ENCODE measurements at regions not wholly inside any gene's neighbourhood (a gene's known extent, or its start where the extent isn't known, plus 50 kb on each side); places are given as distances from the start of the nearest gene placed in this dataset.

DNA sequence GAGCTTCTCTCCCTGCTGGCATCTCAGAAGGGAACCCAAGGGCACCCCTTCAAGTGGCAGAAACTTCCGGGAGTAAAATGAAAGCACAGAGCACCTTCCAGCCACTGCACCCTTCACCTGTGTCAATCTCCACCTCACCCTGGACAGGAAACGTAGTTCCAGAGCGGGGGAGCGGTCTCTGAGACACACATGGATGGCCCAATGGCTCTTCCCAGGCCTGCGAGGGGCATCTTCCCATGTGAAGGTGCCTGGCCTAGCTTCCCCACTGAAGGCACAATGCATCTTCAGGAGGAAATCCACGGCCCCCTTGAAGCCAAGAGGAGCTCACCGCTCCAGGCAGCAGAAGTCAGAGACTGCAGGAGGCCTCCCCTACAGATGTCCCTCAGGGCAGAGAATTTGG lies 234.2 kb downstream of the BRD1 start:
- WGBS, 5 donors, result 91 to 98% (median 95%) methylated on average over 7 of the region's 7 CpGs
- Histone ChIP-seq H3K27me3 (replicated peaks in 1 of 7) (no peaks in the 10 kb centered on the region), H3K27ac (no peak overlapping the region), H3K4me3 (no peak overlapping the region), H3K4me1 (peaks cover 0 to 4% (median 0%) of the 10 kb centered on the region in 6 donors), H3K36me3 (peaks cover 0 to 69% (median 2%) of the 10 kb centered on the region in 6 donors), H3K9me3 (no peaks in the 10 kb centered on the region)
- intact Hi-C loops (cut with DNase I; ENCODE audit: low total_unique reads), result no loop called here
- DNase-seq, result no peak
- TF ChIP-seq POLR2A (IDR thresholded peaks at IDR 0.05), result no peak
- no peak for TF ChIP-seq POLR2AphosphoS5 (IDR thresholded peaks at IDR 0.05)
- TF ChIP-seq, protein P1, sequence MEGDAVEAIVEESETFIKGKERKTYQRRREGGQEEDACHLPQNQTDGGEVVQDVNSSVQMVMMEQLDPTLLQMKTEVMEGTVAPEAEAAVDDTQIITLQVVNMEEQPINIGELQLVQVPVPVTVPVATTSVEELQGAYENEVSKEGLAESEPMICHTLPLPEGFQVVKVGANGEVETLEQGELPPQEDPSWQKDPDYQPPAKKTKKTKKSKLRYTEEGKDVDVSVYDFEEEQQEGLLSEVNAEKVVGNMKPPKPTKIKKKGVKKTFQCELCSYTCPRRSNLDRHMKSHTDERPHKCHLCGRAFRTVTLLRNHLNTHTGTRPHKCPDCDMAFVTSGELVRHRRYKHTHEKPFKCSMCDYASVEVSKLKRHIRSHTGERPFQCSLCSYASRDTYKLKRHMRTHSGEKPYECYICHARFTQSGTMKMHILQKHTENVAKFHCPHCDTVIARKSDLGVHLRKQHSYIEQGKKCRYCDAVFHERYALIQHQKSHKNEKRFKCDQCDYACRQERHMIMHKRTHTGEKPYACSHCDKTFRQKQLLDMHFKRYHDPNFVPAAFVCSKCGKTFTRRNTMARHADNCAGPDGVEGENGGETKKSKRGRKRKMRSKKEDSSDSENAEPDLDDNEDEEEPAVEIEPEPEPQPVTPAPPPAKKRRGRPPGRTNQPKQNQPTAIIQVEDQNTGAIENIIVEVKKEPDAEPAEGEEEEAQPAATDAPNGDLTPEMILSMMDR (IDR thresholded peaks at IDR 0.05 in 8 of 11, conservative IDR thresholded peaks at IDR 0.05 in 3 of 11), result no peak

DNA sequence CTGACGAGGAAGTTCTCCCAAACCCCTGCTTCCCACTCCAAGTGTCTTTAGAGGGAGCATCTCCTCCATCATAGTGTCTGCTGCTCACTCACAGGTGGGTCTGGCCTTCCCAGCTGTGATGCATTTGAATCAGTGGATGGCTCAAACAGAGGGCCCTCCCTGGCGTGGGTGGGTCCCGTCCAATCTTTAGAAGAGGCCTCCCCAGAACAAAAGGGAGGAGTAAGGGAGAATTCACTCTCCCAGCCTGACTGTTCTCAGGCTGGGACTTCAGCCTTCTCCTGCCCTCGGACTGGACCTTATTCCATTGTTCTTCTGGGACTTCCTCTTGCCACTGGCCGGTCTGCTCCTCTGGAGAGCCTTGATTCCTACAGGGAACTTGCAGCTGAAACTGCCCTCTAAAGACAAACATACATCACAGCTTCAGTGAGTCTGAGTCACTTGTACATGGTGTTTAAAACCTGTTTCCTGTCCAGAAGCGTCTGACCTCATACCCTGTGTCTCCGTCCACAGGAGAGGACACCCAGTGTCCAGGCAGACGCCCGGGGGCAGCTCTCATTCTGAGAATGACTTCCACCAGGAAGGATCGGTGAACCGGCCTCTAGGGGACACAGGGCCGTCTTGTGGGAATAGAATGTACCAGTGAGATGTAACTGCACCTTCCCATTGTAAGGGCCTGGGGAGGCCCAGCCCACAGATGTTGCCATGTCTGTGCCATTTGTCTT lies 234.7 kb downstream of the BRD1 start:
- no peaks in the 10 kb centered on the region for H3K27me3 ChIP-seq (replicated peaks in 1 of 7)
- peaks cover 0 to 63% (median 2%) of the 10 kb centered on the region in 6 donors for H3K36me3 ChIP-seq
- 71 to 83% (median 75%) methylated on average over 11 to 12 of the region's 12 CpGs for WGBS, 5 donors
- intact Hi-C loops (cut with DNase I; ENCODE audit: low total_unique reads), result no loop called here
- TF ChIP-seq POLR2A (IDR thresholded peaks at IDR 0.05) (no peak), POLR2AphosphoS5 (IDR thresholded peaks at IDR 0.05) (no peak)
- TF ChIP-seq, protein P1 (IDR thresholded peaks at IDR 0.05 in 8 of 11, conservative IDR thresholded peaks at IDR 0.05 in 3 of 11), result no peak
- no peaks in the 10 kb centered on the region for H3K9me3 ChIP-seq
- no peak overlapping the region for H3K27ac ChIP-seq
- no peak for DNase-seq
- peaks cover 0 to 4% (median 0%) of the 10 kb centered on the region in 6 donors for H3K4me1 ChIP-seq
- H3K4me3 ChIP-seq, result no peak overlapping the region

DNA sequence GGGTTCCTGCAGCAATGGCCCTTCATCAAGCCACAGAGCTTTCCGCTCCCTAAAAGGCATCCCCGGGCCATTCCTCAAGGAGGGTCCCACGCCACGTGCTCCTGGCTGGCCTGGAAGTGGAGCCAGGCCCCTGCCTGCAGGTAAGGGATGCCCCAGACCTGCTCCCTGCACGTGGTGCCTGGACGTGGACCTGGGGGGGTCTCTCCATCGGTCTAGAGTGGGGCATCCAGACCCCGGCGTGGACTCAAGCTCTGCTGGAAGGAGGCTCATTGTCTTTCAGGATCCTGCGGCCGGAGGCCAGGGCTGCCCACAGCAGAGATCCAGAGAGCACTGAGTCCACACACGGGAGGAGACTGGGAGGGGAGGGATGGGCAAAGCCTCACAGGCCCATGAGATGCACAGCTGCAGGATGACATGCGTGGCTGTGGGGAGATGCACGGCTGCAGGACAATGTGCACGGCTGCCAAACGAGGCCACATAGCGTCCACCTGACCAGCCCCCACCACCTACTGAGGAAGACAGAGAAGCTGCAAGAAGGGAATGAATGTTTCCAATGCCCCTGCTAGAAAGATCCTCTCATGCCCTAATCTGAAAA lies 236.7 kb downstream of the BRD1 start:
- Histone ChIP-seq H3K4me3 (no peak overlapping the region), H3K27ac (no peak overlapping the region), H3K4me1 (peaks cover 0 to 4% (median 0%) of the 10 kb centered on the region in 6 donors), H3K27me3 (replicated peaks in 1 of 7) (no peaks in the 10 kb centered on the region), H3K9me3 (no peaks in the 10 kb centered on the region), H3K36me3 (peaks cover 0 to 59% (median 6%) of the 10 kb centered on the region in 6 donors)
- intact Hi-C loops (cut with DNase I; ENCODE audit: low total_unique reads), result no loop called here
- no peak for DNase-seq
- WGBS, 5 donors, result 87 to 91% (median 88%) methylated on average over 14 to 17 of the region's 17 CpGs
- TF ChIP-seq, protein P1 (IDR thresholded peaks at IDR 0.05 in 8 of 11, conservative IDR thresholded peaks at IDR 0.05 in 3 of 11), result no peak
- TF ChIP-seq POLR2AphosphoS5 (IDR thresholded peaks at IDR 0.05) (no peak), POLR2A (IDR thresholded peaks at IDR 0.05) (no peak)

DNA sequence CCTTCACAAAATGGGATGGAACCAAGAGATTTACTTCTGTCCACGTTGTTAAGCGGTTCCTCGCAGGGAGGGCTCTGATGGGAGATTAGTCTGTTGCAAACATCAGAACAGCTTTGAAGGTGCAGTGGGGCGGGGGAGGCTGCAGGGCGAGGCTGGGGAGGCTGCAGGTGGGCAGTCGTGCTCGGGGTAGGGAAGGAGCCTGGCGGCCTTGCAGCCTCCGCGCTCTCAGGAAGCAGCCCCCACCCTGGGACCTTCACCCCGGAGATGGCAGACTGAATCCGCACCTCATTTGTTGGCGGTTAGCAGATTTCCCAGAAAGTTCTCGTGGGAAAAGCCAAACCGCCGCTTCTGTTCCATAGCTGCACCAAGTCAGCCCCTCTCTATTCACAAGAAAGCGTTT lies 237.3 kb downstream of the BRD1 start:
- TF ChIP-seq POLR2AphosphoS5 (IDR thresholded peaks at IDR 0.05) (no peak), POLR2A (IDR thresholded peaks at IDR 0.05) (no peak)
- TF ChIP-seq, protein P1 (IDR thresholded peaks at IDR 0.05 in 8 of 11, conservative IDR thresholded peaks at IDR 0.05 in 3 of 11), result no peak
- Histone ChIP-seq H3K36me3 (peaks cover 0 to 53% (median 6%) of the 10 kb centered on the region in 6 donors), H3K4me3 (no peak overlapping the region), H3K4me1 (peaks cover 0 to 4% (median 0%) of the 10 kb centered on the region in 6 donors), H3K27me3 (replicated peaks in 1 of 7) (no peaks in the 10 kb centered on the region), H3K9me3 (no peaks in the 10 kb centered on the region), H3K27ac (no peak overlapping the region)
- WGBS, 5 donors, result 76 to 91% (median 86%) methylated on average over 12 to 17 of the region's 17 CpGs
- intact Hi-C loops (cut with DNase I; ENCODE audit: low total_unique reads), result no loop called here
- no peak for DNase-seq

All from spleen (tissue), 11 donors.